AG08395 (cell line): ENCODE measurements at regions not wholly inside any gene's neighbourhood (a gene's known extent, or its start where the extent isn't known, plus 50 kb on each side); places are given as distances from the start of the nearest gene placed in this dataset.

ENCODE experiments used
- DNase-seq: peaks from one replicate; pipeline ENCODE4 v3.0.0; 2012; ENCODE audit warnings: mixed read lengths, low spot score

DNA sequence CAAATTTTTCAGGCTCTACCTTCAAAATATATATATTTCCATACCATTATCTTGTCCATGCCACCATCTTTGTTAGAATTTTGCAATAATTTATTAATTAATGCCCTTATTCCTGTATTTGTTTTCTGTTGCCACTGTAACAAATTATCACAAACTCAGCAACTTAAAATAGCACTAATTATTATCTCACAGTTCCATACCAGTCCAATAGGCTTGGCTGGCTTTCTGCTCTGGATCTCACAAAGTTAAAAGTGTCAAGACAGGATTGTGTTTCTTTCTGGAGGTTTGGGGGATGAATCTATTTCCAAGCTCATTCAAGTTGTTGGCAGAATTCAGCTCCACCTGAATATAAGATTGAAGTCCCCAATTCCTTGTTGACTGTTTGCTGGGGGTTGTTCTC is 58.6 kb upstream of the SLC38A4 start:
- no peak for DNase-seq

DNA sequence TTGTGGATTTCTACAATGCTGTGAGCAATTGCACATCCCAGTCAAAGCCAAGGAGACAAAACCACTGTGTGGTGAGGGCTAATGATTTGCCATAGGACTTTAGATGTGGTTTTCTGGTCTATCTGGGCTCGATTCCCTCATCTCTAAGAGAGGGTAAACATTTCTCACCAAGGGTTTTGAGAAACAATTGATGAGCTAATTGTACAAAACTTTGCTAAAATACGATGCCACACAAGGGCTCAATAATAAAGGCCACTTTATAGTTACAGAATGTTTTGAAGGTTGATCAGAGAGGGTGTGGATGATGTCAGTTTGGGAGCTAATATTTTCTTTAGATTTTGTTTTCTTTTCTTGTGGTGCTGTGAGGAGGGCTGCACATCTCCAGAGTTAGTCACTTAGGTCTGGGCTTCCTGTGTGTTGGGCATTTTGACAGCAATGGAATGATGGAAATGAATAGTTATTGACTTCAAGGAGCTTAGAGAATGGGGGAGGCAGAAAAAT is 60.8 kb upstream of the SLC38A4 start:
- DNase-seq, result peak; percentile 71

DNA sequence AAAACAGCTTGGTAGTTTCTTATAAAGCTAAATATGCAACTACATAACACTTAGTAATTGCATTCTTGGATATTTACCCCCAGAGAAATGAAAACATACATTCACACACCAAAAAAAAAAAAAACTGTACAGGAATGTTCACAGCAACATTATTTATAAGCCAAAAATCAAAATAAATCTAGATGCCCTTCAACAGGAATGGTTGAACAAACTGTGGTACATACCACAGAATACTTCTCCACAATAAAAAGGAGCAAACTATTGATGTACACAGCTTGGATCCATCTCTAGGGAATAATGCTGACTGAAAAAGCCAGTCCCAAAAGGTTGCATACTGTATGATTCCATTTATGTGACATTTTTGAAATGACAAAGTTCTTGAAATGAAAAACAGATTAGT is 62.1 kb upstream of the SLC38A4 start:
- no peak for DNase-seq

DNA sequence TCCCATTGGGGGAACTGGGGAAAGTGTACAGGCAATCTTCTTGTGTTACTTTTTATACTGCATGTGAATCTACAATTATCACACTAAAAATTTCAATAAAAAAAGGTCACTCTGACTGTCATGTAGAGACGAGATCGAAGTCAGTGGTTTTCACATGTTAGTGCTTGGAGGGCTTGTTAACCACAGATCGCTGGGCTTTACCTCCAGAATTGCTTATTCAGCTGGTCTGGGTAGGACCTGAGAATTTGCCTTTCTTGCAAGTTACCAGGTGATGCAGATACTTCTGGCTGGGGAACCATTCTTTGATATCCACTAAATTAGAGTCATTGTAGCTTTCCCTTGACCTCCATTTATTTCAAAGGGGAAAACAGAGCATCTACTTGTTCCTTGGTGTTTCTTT is 62.8 kb upstream of the SLC38A4 start:
- DNase-seq, result no peak

DNA sequence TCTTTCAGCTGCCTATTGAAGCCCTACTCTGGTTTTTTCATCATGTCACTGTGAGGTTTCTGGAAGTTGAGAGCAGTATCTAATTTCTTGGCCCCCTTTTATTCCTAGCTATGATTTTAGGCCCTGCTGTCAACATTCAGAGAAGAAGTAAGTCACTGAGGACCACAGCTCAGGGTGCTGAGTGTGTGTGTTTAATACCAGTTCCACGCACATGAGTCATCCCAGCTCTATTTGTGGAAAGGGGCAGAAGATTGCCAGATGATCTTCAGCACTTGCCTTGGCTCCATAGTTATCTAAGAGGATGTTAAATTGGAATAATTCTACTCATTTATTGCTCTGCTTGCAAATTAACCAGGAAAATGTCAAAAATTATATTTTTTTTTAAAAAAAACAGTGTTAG is 65.5 kb upstream of the SLC38A4 start:
- DNase-seq, result peak; percentile 57

DNA sequence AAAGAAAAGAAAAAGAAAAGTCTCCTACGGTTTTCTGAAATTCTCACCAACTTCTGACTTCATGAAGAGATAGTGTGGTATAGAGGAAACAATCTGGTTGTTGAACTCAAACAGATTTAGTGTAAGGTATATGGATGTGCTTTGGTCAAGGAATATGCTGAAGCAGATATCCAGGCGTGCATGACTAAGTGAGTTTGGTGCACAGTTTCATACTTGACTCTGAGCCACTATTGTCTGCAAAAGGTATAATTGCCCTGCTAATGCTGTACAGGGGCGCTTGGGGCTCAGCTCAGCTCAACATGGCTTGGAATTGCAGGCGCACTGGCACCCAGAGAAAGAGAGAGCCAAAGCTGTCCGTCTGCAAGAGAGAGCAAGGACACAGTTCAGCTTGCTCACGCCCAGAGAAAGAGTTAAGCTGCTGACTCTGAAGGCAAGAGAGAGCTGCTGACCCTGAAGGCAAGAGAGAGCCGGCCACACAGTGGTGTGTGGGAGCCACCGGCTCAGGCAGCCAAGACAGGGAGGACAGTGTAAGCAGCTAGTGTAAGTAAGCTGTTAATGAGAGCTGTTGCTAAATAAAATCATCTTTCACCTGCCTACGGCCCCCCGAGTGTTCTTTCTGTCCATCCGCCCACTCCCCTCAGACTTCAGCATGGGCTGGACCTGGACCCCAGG is 66.4 kb upstream of the SLC38A4 start:
- no peak for DNase-seq

DNA sequence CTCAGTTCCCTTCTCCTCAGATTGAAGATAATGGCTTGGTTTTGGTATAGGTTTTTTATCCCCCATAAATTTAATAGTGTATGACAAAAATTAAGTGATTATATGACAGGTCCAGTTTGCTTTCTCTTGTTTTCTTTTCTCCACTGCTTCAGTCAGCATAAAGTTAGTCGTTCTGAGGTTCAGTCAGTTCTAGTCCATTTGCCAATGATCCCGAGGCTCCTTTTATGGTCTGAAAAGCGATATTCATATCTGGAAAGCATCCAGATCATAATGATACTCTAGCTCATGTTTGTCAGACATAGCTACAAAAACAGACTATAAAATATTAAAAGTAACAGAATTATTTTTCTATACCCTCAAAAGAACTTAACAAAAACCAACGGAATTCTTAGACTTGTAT is 67.1 kb upstream of the SLC38A4 start:
- DNase-seq, result no peak

DNA sequence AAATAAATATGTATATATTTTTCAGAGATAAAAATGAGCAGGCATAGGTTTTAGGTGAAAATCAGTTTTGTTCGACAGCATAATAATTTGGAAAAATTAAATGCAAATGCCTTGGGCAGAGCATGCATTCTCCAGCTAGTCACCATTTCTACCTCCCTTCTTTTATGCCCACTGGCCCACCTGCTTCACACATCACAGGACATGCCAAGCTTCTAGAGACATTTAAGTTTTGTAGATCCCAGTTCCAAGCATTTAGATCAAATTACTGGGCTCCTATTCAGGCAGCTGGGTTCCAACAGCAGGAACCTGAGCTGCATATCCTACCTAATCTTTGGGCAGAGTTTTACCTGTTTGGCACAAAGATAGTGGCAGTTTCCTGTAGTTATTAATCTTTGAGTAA is 67.6 kb upstream of the SLC38A4 start:
- DNase-seq, result no peak

DNA sequence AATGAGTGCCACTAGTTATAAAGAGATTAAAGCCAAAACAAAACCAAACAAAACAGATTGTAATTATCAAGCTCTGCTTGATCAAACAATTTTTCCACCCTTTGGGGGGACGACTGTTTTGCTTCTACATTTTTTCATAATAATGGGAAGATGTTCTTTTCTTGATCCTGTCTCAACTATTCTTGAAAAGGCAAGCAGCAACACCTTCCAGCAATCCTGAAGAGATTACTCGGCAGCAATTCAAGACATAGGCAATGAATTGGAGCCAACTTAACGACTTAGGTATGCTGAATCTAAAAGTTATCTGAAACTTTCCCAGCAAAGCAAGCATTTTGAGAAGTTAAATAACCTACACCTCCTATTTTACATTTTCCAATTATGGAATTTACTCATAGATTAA is 69.9 kb upstream of the SLC38A4 start:
- no peak for DNase-seq

DNA sequence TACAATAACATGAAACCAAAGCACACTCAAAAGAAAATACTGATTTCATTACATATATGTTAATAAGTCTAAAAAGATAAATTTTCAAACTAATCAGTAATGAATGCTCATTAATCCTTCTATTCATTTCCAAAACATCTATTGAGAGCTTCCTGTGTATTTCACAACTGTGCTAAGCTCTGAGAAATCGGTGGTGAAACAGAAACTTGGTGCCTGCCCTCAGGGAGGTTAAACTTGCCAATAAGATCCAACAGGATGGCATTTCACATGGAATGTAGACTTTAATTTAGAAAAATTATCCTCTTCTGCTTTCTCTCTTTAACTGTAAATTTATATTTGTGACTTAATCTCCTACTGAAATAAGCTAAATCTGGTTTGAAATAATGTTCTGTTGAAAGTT is 70.9 kb upstream of the SLC38A4 start:
- no peak for DNase-seq

DNA sequence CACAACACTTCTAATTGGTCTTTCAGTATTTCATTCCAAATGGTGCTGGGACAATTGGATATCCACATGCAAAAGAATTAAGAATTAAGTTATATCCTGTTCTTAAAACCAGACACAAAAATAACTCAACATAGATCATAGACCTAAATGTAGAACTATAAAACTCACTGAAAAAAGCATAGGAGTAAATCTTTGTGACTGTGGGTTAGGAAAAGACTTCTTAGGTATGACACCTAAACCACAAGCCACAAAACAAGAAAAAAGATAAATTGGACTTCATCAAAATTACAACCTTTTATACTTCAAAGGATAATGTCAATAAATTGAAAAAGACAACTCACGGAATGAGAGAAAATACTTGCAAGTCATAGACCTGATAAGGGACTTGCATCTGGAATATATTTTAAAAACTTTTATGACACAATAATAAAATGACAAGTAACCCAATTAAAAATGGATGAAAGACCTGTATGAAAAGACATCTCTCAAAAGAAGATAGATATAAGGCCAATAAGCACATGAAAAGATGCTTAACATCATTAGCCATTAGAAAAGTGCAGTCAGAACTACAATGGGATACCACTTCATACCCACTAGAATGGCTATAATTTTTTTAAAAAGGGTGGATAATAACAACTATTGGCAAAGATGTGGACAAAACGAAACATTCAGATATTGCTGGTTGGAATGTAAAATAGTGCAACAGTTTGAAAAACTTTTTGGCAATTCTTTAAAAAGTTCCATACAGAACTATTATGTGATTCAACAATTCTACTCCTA is 72.5 kb upstream of the SLC38A4 start:
- DNase-seq, result no peak

DNA sequence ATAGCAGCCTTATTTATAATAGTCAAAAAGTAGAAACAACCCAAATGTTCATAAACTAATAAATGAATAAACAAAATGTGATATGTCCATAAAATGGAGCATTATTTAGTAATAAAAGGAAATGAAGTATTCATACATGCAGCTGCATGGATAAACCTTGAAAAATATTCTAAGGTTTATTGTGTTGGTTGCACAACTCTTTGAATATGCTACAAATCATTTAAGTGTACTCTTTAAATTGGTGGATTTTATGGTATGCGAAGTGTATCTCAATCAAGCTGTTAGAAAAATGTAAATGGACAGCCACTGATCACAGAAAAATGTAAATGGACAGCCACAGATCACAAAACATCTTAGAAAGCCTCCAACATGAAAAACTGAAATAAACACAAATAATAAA is 73.2 kb upstream of the SLC38A4 start:
- no peak for DNase-seq

DNA sequence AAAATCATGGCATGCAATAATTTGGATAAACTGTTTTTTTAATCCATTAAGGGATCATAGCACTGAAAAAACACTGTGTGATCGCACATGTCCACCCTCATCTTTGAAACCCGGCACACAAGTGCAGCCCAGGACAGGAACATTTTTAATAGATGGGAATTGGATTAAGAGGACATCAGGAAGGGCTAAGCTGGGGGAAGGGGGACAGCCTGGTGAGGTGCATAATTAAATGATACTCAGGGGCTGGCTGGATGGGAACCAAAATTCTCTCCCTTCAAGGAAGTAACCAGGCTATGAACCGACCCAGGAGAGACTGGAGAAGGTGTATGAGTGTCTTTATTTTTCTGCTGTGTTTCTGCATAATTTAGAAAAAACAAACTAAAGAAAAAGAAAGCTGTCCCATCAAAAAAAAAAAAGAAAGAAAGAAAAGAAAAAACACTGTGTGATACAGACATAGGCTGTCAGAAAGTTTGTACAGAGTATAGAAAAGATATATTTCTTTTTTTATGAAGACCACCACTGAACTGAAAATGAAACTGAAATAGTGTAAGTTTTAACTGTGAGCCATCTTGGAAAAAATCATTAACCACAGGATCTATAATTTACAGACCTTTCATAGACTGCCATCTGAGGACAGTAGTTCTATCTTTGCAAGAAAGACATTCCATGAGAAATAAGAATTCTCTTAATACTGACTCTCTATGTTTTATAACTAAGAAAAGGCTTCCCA is 75.1 kb upstream of the SLC38A4 start:
- no peak for DNase-seq

DNA sequence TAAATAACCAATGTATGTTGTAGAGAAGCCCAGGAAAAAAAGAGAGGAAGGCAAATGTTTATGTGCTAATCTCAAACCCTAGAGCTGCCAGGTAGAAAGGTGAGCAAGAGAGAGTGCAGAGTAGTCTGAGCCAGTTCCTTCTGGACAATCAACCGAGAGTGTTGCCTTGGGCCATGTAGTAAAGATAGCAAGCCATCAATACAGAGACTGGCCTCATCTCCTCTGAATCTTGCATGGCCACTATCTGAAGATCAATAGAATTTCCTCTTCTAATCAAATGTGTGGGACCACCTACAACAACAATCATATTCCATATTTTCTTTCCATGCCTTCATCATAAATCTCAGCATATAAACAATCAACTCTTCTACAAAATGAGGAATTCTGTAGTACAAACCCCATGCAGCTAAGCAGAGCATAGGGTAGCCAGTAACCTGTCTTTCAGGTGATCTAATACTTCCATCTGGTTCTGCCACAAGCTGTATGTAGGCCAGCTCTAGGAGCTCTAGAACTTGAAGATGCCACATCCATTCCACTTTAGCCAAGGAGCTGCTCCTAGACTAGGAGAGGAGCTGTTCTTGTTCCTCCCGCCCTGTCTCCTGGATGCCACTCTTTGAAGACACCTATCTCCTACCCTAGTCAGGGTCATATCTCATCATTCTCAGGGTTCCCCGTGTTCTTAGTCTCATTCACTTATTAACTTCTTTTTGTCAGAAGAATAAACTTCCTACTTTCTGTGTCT is 75.8 kb upstream of the SLC38A4 start:
- no peak for DNase-seq

DNA sequence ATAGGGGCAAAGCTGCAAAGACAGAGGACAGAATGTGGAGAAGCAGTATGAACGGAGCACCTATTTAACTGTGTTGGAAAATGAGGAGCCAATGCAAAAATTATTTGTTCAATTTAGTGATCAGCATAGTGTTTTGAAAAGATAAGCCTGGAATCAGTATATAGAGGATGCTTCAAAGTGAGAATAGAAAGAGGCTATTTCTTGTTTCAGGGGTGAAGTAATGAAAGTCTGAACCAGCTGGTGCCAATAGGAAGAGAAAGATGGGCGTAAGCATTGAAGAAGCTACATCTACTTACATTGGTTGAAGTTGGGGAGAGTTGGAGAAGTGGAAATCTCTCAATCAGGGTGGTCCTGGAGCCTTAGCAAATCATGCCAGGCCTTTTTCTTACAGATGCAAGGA is 77.3 kb upstream of the SLC38A4 start:
- DNase-seq, result no peak

DNA sequence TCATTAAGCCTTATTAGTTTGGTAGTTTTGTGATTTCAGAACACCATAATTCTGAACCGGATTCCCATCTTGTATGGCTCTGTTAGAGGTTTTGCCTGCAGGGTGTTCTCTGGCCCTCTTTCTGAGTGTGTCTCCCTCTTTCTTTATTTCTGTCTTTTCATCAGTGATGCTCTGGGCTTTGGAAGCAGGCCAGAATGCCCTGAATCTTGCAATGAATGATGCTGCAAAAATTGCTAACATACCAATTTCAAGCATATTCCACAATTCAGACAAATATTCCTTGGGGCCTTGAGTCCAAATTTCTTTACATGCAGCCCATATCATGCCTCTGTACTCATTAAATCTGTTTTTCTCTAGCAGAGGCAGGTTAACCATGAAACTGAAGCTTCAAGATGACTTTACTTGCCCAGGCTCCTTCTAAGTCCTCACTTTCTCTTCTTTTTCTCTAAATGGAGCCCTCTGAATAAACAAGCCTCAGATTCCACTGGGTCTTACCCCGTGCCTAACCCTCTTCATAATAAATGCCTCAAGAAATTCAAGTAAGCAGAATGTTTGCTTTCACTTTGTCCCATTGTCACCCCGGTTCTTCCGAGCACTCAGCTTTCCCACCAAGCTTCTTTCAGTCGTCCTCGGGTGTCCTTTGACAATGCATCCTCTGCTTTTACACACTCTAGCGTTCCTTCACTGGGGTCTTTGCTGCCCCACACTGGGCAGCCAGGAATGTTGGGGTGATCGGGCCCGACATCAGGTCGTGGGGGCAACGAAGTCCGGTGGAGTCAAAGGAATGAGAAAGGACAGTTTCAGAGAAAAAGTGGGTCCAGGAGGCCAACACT is 78.8 kb upstream of the SLC38A4 start:
- no peak for DNase-seq

DNA sequence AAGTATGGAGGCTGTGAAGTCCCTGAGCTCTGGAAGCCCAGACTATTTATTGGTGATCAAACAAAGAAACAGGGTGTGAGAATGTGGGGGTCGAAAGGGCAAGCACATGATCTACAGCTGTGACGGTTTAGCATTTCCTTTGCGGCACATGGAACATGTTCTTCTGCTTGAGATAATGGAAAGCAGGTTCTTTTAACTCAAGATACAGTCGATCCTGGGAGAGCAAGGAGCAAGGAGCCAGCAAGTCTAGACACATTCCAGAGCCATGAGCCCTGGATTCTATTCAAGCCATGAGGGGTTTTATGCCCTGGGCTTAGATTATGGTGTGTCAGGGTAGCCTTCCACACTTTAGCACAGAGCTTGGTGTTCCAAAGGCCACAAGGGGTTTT is 79.4 kb upstream of the SLC38A4 start:
- peak; percentile 30 for DNase-seq

DNA sequence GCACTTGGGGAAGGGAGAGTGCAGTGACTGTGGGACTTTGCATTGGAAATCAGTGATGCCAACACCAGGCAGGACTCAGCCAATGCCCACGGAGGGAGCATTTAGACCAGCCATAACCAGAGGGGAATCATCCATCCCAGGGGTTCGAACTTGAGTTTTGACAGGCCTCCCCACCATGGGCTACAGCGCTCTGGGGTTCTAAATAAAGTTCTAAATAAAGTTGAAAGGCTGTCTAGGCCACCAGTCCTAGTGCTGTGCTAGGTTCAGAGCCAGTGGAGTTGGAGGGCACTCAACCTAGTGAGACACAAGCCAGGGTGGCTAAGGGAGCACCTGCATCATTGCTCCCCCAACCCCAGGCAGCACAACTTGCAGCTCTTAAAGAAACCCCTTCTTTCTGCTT is 82.0 kb upstream of the SLC38A4 start:
- no peak for DNase-seq

DNA sequence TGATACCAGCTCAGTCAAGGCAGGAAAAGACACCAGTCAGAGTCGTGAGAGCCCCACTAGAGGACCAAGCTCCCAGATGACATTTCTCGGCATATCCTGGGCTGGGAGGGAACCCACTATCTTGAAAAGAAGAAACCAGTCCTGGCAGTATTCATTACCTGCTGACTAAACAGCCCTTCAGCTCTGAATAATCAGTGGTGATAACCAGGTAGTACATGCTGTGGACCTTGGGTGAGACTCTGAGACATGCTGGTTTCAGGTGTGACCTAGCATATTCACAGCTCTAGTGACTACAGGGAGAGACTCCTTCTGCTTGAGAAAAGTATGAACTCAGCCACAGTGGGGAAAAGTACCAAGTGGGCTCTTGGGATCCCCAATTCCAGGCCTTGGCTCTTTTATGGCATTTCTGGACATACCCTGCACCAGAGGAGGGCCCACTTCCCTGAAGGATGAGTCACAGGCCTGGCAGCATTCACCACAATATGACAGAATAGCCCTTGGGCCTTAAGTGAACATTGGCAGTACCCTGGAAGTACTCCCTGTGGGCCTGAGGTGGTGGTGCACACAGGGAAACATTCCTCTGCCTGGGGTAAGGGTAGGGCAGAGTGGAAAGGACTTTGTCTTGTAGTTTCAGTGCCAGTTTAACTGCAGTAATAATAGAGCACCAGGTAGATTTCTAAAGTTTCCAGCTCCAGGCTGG is 82.6 kb upstream of the SLC38A4 start:
- peak; percentile 18 for DNase-seq

DNA sequence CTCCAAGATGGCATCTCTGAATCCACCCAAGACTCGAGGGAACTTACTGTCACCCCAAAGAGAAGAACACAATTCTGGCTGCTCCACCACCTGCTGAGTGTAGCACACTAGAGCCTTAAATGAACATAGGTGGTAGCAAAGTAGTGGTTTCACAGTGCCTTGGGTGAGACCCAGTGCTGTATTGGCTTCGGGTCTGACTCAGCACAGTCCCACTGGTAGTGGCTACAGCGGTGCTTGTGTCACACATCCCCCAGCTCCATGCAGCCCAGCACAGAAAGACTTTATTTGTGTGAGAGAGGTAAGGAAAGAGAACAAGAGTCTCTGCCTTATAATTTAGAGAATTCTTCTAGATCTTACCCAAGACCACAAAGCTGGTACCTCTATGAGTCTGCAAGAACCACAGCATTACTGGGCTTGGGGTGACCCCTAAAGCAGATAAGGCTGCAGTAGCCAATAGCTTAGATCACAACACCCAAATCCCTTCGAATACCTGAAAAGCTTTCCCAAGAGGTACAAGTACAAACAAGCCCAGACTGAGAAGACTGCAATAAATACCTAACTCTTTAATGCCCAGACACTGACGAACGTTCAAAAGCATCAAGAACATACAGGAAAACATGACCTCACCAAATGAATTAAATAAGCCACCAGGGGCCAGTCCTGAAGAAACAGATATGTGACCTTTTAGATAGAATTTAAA is 83.3 kb upstream of the SLC38A4 start:
- no peak for DNase-seq
